H1 (cell line): ENCODE measurements at regions not wholly inside any gene's neighbourhood (a gene's known extent, or its start where the extent isn't known, plus 50 kb on each side); places are given as distances from the start of the nearest gene placed in this dataset.

Experiments used
- ASH2L ChIP-seq: fragments of 200-600, 300-600 bp; sonication (generic); IDR thresholded peaks from one replicate; pipeline ENCODE4 v1.7.1; 2017; ENCODE audit warnings: low read length
- CTCF ChIP-seq, 3 experiments: IDR thresholded peaks; 1 replicate in 2 of 3; 2 replicates in 1 of 3; pipeline versions ENCODE4 v1.5.1 to v1.6.1; 2011; ENCODE audit warnings: low read length in 3 of 3, mild to moderate bottlenecking in 3 of 3, inconsistent platforms in 2 of 3, low read depth in 1 of 3, moderate library complexity in 1 of 3; ENCODE audit not compliant: insufficient read depth in 1 of 3; ENCODE audit errors: control extremely low read depth in 1 of 3
- EP300 ChIP-seq, 2 experiments: IDR thresholded peaks; 1 replicate in 1 of 2; 2 replicates in 1 of 2; pipeline ENCODE4 v1.6.1; 2011 to 2012; ENCODE audit warnings: low read depth in 2 of 2, low read length in 2 of 2, mild to moderate bottlenecking in 2 of 2, borderline replicate concordance in 1 of 2, inconsistent platforms in 1 of 2, moderate library complexity in 1 of 2
- EZH2 ChIP-seq: fragments of 200-600 bp; sonication (generic); IDR thresholded peaks from 2 replicates; pipeline ENCODE4 v1.7.1; 2012; ENCODE audit warnings: low read depth, mild to moderate bottlenecking, moderate library complexity, low read length, inconsistent platforms; ENCODE audit not compliant: severe bottlenecking
- GABPA ChIP-seq: IDR thresholded peaks from 2 replicates; pipeline ENCODE4 v1.6.1; 2011; ENCODE audit warnings: mild to moderate bottlenecking, low read length, moderate library complexity, borderline replicate concordance; ENCODE audit not compliant: insufficient read depth
- KDM4A ChIP-seq: IDR thresholded peaks from one replicate; pipeline ENCODE4 v1.7.1; 2012; ENCODE audit warnings: low read depth, mild to moderate bottlenecking, moderate library complexity, low read length, inconsistent platforms; ENCODE audit not compliant: severe bottlenecking
- MAX ChIP-seq: IDR thresholded peaks from 2 replicates; pipeline ENCODE4 v1.6.1; 2012; ENCODE audit warnings: inconsistent platforms
- NRF1 ChIP-seq: IDR thresholded peaks from 2 replicates; pipeline ENCODE4 v1.6.1; 2011; ENCODE audit warnings: mild to moderate bottlenecking, low read depth, low read length, improper control_type of control experiment
- RNF2 ChIP-seq: fragments of 200-900, 300-1000 bp; sonication (generic); IDR thresholded peaks from 2 replicates; pipeline ENCODE4 v1.7.1; 2016; ENCODE audit warnings: borderline replicate concordance, low read depth, mild to moderate bottlenecking, antibody characterized with exemption, low read length; ENCODE audit not compliant: poor library complexity, severe bottlenecking; ENCODE audit errors: missing control alignments
- SIX5 ChIP-seq: IDR thresholded peaks from 2 replicates; pipeline ENCODE4 v1.6.1; 2011; ENCODE audit warnings: mild to moderate bottlenecking, low read depth, low read length
- SP1 ChIP-seq: IDR thresholded peaks from 2 replicates; pipeline ENCODE4 v1.6.1; 2011; ENCODE audit warnings: low read depth, low read length
- SRF ChIP-seq: IDR thresholded peaks from 2 replicates; pipeline ENCODE4 v1.6.1; 2011; ENCODE audit warnings: mild to moderate bottlenecking, low read depth, low read length, moderate library complexity
- USF2 ChIP-seq: IDR thresholded peaks from 2 replicates; pipeline ENCODE4 v1.6.1; 2011; ENCODE audit warnings: low read length, improper control_type of control experiment
- YY1 ChIP-seq: IDR thresholded peaks from 2 replicates; pipeline ENCODE4 v1.6.1; 2011; ENCODE audit warnings: low read depth, mild to moderate bottlenecking, low read length

GRCh38 chr1:30305519-30305918, 417.9 kb downstream of the MATN1 start:
- TF ChIP-seq CTCF (IDR thresholded peaks at IDR 0.05; ENCODE audit: control extremely low read depth in 1 of 3, insufficient read depth in 1 of 3, low read depth in 1 of 3, low read length in 3 of 3), result no peak
- no peak for TF ChIP-seq EP300 (IDR thresholded peaks at IDR 0.05; ENCODE audit: borderline replicate concordance in 1 of 2, low read depth in 2 of 2, low read length in 2 of 2)
- TF ChIP-seq SIX5, result no peak
- TF ChIP-seq GABPA, result no peak
- TF ChIP-seq EZH2, result no peak
- TF ChIP-seq ASH2L, result no peak
- no peak for TF ChIP-seq YY1
- TF ChIP-seq RNF2, result no peak
- TF ChIP-seq SRF, result no peak
- TF ChIP-seq KDM4A, result no peak
- no peak for TF ChIP-seq USF2
- TF ChIP-seq MAX, result no peak
- no peak for TF ChIP-seq NRF1
- TF ChIP-seq SP1, result no peak
